ENCODE measurements at regions not wholly inside any gene's neighbourhood (a gene's known extent, or its start where the extent isn't known, plus 50 kb on each side); places are given as distances from the start of the nearest gene placed in this dataset.
"Not testable (repeated sequence)": the region's sequence is repeated elsewhere in the genome, so short reads cannot be mapped to it uniquely, and the experiment has no call there.

- H3K27ac ChIP-seq, result no peak overlapping the region
- no peak for DNase-seq (ENCODE audit: low read depth, low spot score)
These were observed 51.5 kb upstream of the DDR1 start for GRCh38 chr6:30832864-30833263.

GRCh38 chr6:30830438-30830837, 53.9 kb upstream of the DDR1 start:
- no peak overlapping the region for H3K27ac ChIP-seq
- no peak for DNase-seq (ENCODE audit: low read depth, low spot score)

GRCh38 chr6:30829639-30830255, 54.6 kb upstream of the DDR1 start:
- H3K27ac ChIP-seq, result no peak overlapping the region
- DNase-seq (ENCODE audit: low read depth, low spot score), result no peak

GRCh38 chr6:30829033-30829432, 55.3 kb upstream of the DDR1 start:
- DNase-seq (ENCODE audit: low read depth, low spot score), result no peak

GRCh38 chr6:30828027-30828962, 56.0 kb upstream of the DDR1 start:
- H3K27ac ChIP-seq, result peak overlapping the region; percentile 83
- DNase-seq (ENCODE audit: low read depth, low spot score), result peak; percentile 71

More at GRCh38 chr6:30829033-30829432, 55.3 kb upstream of the DDR1 start:
- peak overlapping the region; percentile 83 for H3K27ac ChIP-seq

- DNase-seq (ENCODE audit: low read depth, low spot score), result no peak
- peak overlapping the region; percentile 83 for H3K27ac ChIP-seq
These were observed 57.4 kb upstream of the DDR1 start for GRCh38 chr6:30826961-30827342.

- DNase-seq (ENCODE audit: low read depth, low spot score), result no peak
- H3K27ac ChIP-seq, result no peak overlapping the region
These were observed 59.6 kb upstream of the DDR1 start for GRCh38 chr6:30824698-30825097.

- peak overlapping the region; percentile 100 for H3K27ac ChIP-seq
- DNase-seq (ENCODE audit: low read depth, low spot score), result no peak
These were observed 60.8 kb upstream of the DDR1 start for GRCh38 chr6:30823534-30823865.

- no peak for DNase-seq (ENCODE audit: low read depth, low spot score)
These were observed 62.2 kb upstream of the DDR1 start for GRCh38 chr6:30821862-30822784.

GRCh38 chr6:30820193-30820592, 64.1 kb upstream of the DDR1 start:
- H3K27ac ChIP-seq, result peak overlapping the region; percentile 100
- DNase-seq (ENCODE audit: low read depth, low spot score), result peak; percentile 80

More at GRCh38 chr6:30821862-30822784, 62.2 kb upstream of the DDR1 start:
- H3K27ac ChIP-seq, result peak overlapping the region; percentile 100

GRCh38 chr6:30819297-30819917, 64.9 kb upstream of the DDR1 start:
- H3K27ac ChIP-seq, result peak overlapping the region; percentile 100
- DNase-seq (ENCODE audit: low read depth, low spot score), result peak; percentile 92

GRCh38 chr6:30818391-30818841, 65.9 kb upstream of the DDR1 start:
- peak overlapping the region; percentile 100 for H3K27ac ChIP-seq
- DNase-seq (ENCODE audit: low read depth, low spot score), result peak; percentile 70

- no peak for DNase-seq (ENCODE audit: low read depth, low spot score)
- H3K27ac ChIP-seq, result peak overlapping the region; percentile 100
These were observed 67.3 kb upstream of the DDR1 start for GRCh38 chr6:30816791-30817739.

- not testable (repeated sequence) for DNase-seq (ENCODE audit: low read depth, low spot score)
- peak overlapping the region; percentile 100 for H3K27ac ChIP-seq
These were observed 68.0 kb upstream of the DDR1 start for GRCh38 chr6:30816296-30816695.

GRCh38 chr6:30815041-30815742, 69.1 kb upstream of the DDR1 start:
- H3K27ac ChIP-seq, result peak overlapping the region; percentile 100
- DNase-seq (ENCODE audit: low read depth, low spot score), result not testable (repeated sequence)

- peak; percentile 48 for DNase-seq (ENCODE audit: low read depth, low spot score)
- peak overlapping the region; percentile 100 for H3K27ac ChIP-seq
These were observed 69.9 kb upstream of the DDR1 start for GRCh38 chr6:30814146-30815040.

- DNase-seq (ENCODE audit: low read depth, low spot score), result no peak
- H3K27ac ChIP-seq, result peak overlapping the region; percentile 100
These were observed 69.3 kb upstream of the IER3 start for GRCh38 chr6:30813631-30814145.

All from epithelial cell of prostate (primary cell).